H1 (cell line): ENCODE measurements at regions not wholly inside any gene's neighbourhood (a gene's known extent, or its start where the extent isn't known, plus 50 kb on each side); places are given as distances from the start of the nearest gene placed in this dataset.
A peak's percentile ranks its signal among the peaks of the same experiment; 100 is the strongest.

Experiments
- CTCF ChIA-PET: fragments of 300-600 bp; sonication (Branson Sonifier 250); formaldehyde crosslinking; loops from one replicate; lab custom pipeline; 2021; ENCODE audit not compliant: partially characterized antibody; lab: Charles Lee
- POLR2A ChIA-PET: fragments of 300-600 bp; sonication (Branson Sonifier 250); formaldehyde crosslinking; loops from one replicate; lab custom pipeline; 2021; ENCODE audit warnings: inconsistent platforms; ENCODE audit not compliant: partially characterized antibody; lab: Charles Lee
- DNase-seq, 2 experiments: peaks; one replicate each; pipeline versions ENCODE4 v3.0.0 to v3.0.0-alpha.2; 2010 to 2022; ENCODE audit warnings: low spot score in 2 of 2, low read depth in 1 of 2, mixed read lengths in 1 of 2
- FAIRE-seq: peaks from 2 replicates; lab custom pipeline; 2011; peaks lifted over from hg19 to GRCh38; lab: Jason Lieb, UNC
- H2AFZ ChIP-seq: 2 replicates; pipeline ENCODE4 v1.8.1; 2012; ENCODE audit warnings: low read length, inconsistent platforms
- H2AK5ac ChIP-seq: 2 replicates; pipeline ENCODE4 v1.6.1; 2013; ENCODE audit warnings: low read depth, low read length
- H2BK120ac ChIP-seq: replicated peaks from 2 replicates; pipeline ENCODE3; 2013; ENCODE audit warnings: low read depth, low read length, inconsistent platforms
- H2BK12ac ChIP-seq: 2 replicates; pipeline ENCODE4 v1.6.1; 2013; ENCODE audit warnings: low read depth, low read length
- H2BK15ac ChIP-seq: 2 replicates; pipeline ENCODE4 v1.6.1; 2013; ENCODE audit warnings: low read length
- H2BK20ac ChIP-seq: 2 replicates; pipeline ENCODE4 v1.6.1; 2013; ENCODE audit warnings: low read length
- H2BK5ac ChIP-seq: 2 replicates; pipeline ENCODE4 v1.6.1; 2013; ENCODE audit warnings: low read depth, low read length
- H3K14ac ChIP-seq: 2 replicates; pipeline ENCODE4 v1.6.1; 2013; ENCODE audit warnings: inconsistent platforms; ENCODE audit not compliant: insufficient read length
- H3K18ac ChIP-seq: 2 replicates; pipeline ENCODE4 v1.6.1; 2013; ENCODE audit warnings: low read length; ENCODE audit errors: extremely low read depth
- H3K23ac ChIP-seq: 2 replicates; pipeline ENCODE4 v1.6.1; 2013; ENCODE audit warnings: inconsistent platforms; ENCODE audit not compliant: insufficient read length
- H3K23me2 ChIP-seq: 2 replicates; pipeline ENCODE4 v1.6.1; 2013; ENCODE audit warnings: low read depth, low read length
- H3K27ac ChIP-seq: 2 replicates; pipeline ENCODE4 v1.6.1; 2011; ENCODE audit warnings: low read depth, low read length, inconsistent platforms
- H3K27me3 ChIP-seq, 4 experiments: replicated peaks in 1 of 4; 1 replicate in 1 of 4; 2 replicates in 3 of 4; pipeline versions ENCODE4 v1.6.1 to v1.8.1; 2011 to 2013; ENCODE audit warnings: low read length in 3 of 4, mild to moderate bottlenecking in 3 of 4, inconsistent platforms in 2 of 4, mixed read lengths in 2 of 4, moderate library complexity in 1 of 4; ENCODE audit not compliant: control insufficient read depth in 3 of 4, insufficient read depth in 3 of 4; ENCODE audit errors: extremely low read depth in 1 of 4
- H3K36me3 ChIP-seq, 4 experiments: 2 replicates each; pipeline versions ENCODE4 v1.6.1 to v1.8.1; 2011 to 2013; ENCODE audit warnings: mild to moderate bottlenecking in 4 of 4, low read length in 3 of 4, moderate library complexity in 2 of 4, control low read depth in 1 of 4, inconsistent platforms in 1 of 4; ENCODE audit not compliant: insufficient read depth in 4 of 4, control insufficient read depth in 2 of 4
- H3K4ac ChIP-seq: replicated peaks from 2 replicates; pipeline ENCODE3; 2013; ENCODE audit warnings: low read length, low read depth, mixed read lengths, inconsistent platforms; ENCODE audit not compliant: insufficient read length
- H3K4me1 ChIP-seq, 4 experiments: replicated peaks in 1 of 4; 1 replicate in 1 of 4; 2 replicates in 3 of 4; pipeline versions ENCODE4 v1.6.1 to v1.8.1; 2011 to 2013; ENCODE audit warnings: low read length in 3 of 4, inconsistent platforms in 2 of 4, mixed read lengths in 1 of 4; ENCODE audit not compliant: insufficient read depth in 4 of 4, control insufficient read depth in 3 of 4
- H3K4me2 ChIP-seq, 2 experiments: 2 replicates each; pipeline versions ENCODE4 v1.6.1 to v1.8.1; 2011 to 2013; ENCODE audit warnings: low read depth in 2 of 2, low read length in 2 of 2, control low read depth in 1 of 2, inconsistent platforms in 1 of 2, mild to moderate bottlenecking in 1 of 2; ENCODE audit not compliant: insufficient read depth in 1 of 2
- H3K4me3 ChIP-seq, 4 experiments: fragments of 200-600, 300-600 bp in 1 of 4; sonication (generic), shearing (Covaris generic), sonication (Bioruptor Twin) in 1 of 4; 2 replicates each; pipeline versions ENCODE4 v1.5.1 to v1.8.1; 2011 to 2016; ENCODE audit warnings: low read length in 4 of 4, low read depth in 3 of 4, control low read depth in 2 of 4, inconsistent platforms in 2 of 4, mild to moderate bottlenecking in 2 of 4, mixed read lengths in 1 of 4, moderate library complexity in 1 of 4; ENCODE audit not compliant: insufficient read depth in 2 of 4; ENCODE audit errors: extremely low read depth in 1 of 4
- H3K56ac ChIP-seq: replicated peaks from 2 replicates; pipeline ENCODE3; 2013; ENCODE audit warnings: low read depth, mild to moderate bottlenecking, mixed read lengths, low read length, inconsistent platforms; ENCODE audit not compliant: insufficient read length
- H3K79me1 ChIP-seq: 2 replicates; pipeline ENCODE4 v1.6.1; 2013; ENCODE audit warnings: low read depth, low read length, control low read depth
- H3K79me2 ChIP-seq, 2 experiments: 2 replicates each; pipeline versions ENCODE4 v1.6.1 to v1.8.1; 2012 to 2013; ENCODE audit warnings: low read length in 2 of 2, mild to moderate bottlenecking in 2 of 2, inconsistent platforms in 1 of 2; ENCODE audit not compliant: insufficient read depth in 2 of 2, control insufficient read depth in 1 of 2
- H3K9ac ChIP-seq, 4 experiments: replicated peaks in 1 of 4; 1 replicate in 1 of 4; 2 replicates in 3 of 4; pipeline versions ENCODE4 v1.6.1 to v1.8.1; 2011 to 2013; ENCODE audit warnings: low read depth in 3 of 4, low read length in 3 of 4, control low read depth in 2 of 4, mild to moderate bottlenecking in 2 of 4, moderate library complexity in 2 of 4, inconsistent platforms in 1 of 4; ENCODE audit errors: extremely low read depth in 1 of 4
- H3K9me3 ChIP-seq, 2 experiments: 2 replicates each; pipeline versions ENCODE4 v1.6.1 to v1.8.1; 2012 to 2013; ENCODE audit warnings: mild to moderate bottlenecking in 2 of 2, moderate library complexity in 2 of 2, control low read depth in 1 of 2, inconsistent platforms in 1 of 2, low read depth in 1 of 2, low read length in 1 of 2, mixed read lengths in 1 of 2; ENCODE audit not compliant: insufficient read depth in 2 of 2
- H4K20me1 ChIP-seq, 2 experiments: replicated peaks in 1 of 2; 2 replicates each; pipeline versions ENCODE3 to v1.8.1; 2011 to 2013; ENCODE audit warnings: inconsistent platforms in 2 of 2, low read length in 2 of 2, mild to moderate bottlenecking in 1 of 2; ENCODE audit not compliant: insufficient read depth in 2 of 2, control insufficient read depth in 1 of 2
- H4K5ac ChIP-seq: 2 replicates; pipeline ENCODE4 v1.6.1; 2013; ENCODE audit warnings: low read length, low read depth, mixed read lengths, inconsistent platforms; ENCODE audit not compliant: insufficient read length
- H4K8ac ChIP-seq: 2 replicates; pipeline ENCODE4 v1.8.0; 2013; ENCODE audit warnings: mild to moderate bottlenecking, moderate library complexity, low read length, inconsistent platforms; ENCODE audit not compliant: insufficient read depth; ENCODE audit errors: extremely low read depth
- H4K91ac ChIP-seq: replicated peaks from 2 replicates; pipeline ENCODE3; 2013; ENCODE audit warnings: low read length, mixed read lengths, inconsistent platforms; ENCODE audit not compliant: insufficient read length
- ASH2L ChIP-seq: fragments of 200-600, 300-600 bp; sonication (generic); IDR thresholded peaks from one replicate; pipeline ENCODE4 v1.7.1; 2017; ENCODE audit warnings: low read length
- KDM5A ChIP-seq: fragments of 200-600 bp; IDR thresholded peaks from 2 replicates; pipeline ENCODE4 v1.7.1; 2012; ENCODE audit warnings: mild to moderate bottlenecking, low read length, inconsistent platforms, mixed read lengths
- RAD21 ChIP-seq, 2 experiments: IDR thresholded peaks in 1 of 2; conservative IDR thresholded peaks in 1 of 2; 2 replicates each; pipeline ENCODE4 v1.6.1; 2011; ENCODE audit warnings: low read depth in 2 of 2, low read length in 2 of 2, improper control_type of control experiment in 1 of 2, inconsistent platforms in 1 of 2, mild to moderate bottlenecking in 1 of 2, moderate library complexity in 1 of 2
- TBP ChIP-seq: IDR thresholded peaks from 2 replicates; pipeline ENCODE4 v1.6.1; 2011; ENCODE audit warnings: low read depth, low read length, improper control_type of control experiment
- WGBS, 2 experiments: shearing (Covaris generic) in 1 of 2; methylation state at CpG; one replicate each; pipeline versions ENCODE4 v1.1.6 to v1.1.7; 2013 to 2015; ENCODE audit warnings: low lambda C conversion rate in 2 of 2, mixed read lengths in 2 of 2, inconsistent platforms in 1 of 2, low coverage in 1 of 2, missing lambda C conversion rate in 1 of 2; ENCODE audit not compliant: insufficient replicate concordance in 2 of 2, insufficient coverage in 1 of 2, insufficient read length in 1 of 2; ENCODE audit errors: extremely low coverage in 1 of 2, missing lambda C conversion rate in 1 of 2; 5-methylcytosine and 5-hydroxymethylcytosine counted together
- TF ChIP-seq, protein P1 (sequence below), 3 experiments: IDR thresholded peaks; 1 replicate in 2 of 3; 2 replicates in 1 of 3; pipeline versions ENCODE4 v1.5.1 to v1.6.1; 2011; ENCODE audit warnings: low read length in 3 of 3, mild to moderate bottlenecking in 3 of 3, inconsistent platforms in 2 of 3, low read depth in 1 of 3, moderate library complexity in 1 of 3; ENCODE audit not compliant: insufficient read depth in 1 of 3; ENCODE audit errors: control extremely low read depth in 1 of 3

DNA sequence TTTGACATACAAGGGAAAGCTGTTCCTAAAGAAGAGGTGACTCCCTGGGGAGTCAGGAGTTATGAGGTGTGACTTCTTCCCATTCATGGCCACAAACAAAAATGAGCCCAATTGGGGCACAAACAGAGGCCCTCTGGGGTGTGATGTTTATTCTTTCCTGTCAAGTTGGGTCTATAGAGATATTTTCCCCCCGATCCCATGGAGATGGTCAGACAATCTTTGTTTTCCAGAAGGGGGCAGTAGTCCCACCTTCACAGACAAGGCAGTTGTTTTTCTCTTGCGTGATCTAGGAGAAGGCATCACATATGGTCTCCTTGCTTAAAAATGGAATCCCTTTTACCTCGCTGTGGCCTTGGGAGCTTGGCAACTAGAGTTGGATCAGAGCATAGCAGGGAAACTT is 110.3 kb downstream of the MFSD1 start:
- Histone ChIP-seq H3K27ac (no peak overlapping the region), H3K4me3 (no peak overlapping the region), H2AFZ (0 out of 2 replicates have a peak overlapping the region, but pooled peaks have one; percentile 55), H2BK5ac (no peak overlapping the region), H2BK12ac (no peak overlapping the region), H3K79me2 (no peaks in the 10 kb centered on the region), H3K27me3 (no peaks in the 10 kb centered on the region), H3K23me2 (no peaks in the 10 kb centered on the region; the same call in 1 of the 2 replicates), H2BK120ac (no peak overlapping the region), H3K4me1 (no peaks in the 10 kb centered on the region), H4K8ac (no peak overlapping the region), H3K23ac (no peak overlapping the region), H4K20me1 (no peaks in the 10 kb centered on the region), H3K14ac (no peak overlapping the region), H3K9me3 (no peaks in the 10 kb centered on the region), H2BK15ac (no peak overlapping the region), H3K4me2 (no peak overlapping the region), H3K9ac (no peak overlapping the region), H2AK5ac (no peak overlapping the region; the same call in 1 of the 2 replicates), H3K18ac (no peak overlapping the region), H2BK20ac (no peak overlapping the region), H4K91ac (no peak overlapping the region), H3K36me3 (no peaks in the 10 kb centered on the region), H4K5ac (no peak overlapping the region), H3K56ac (no peak overlapping the region), H3K4ac (no peak overlapping the region), H3K79me1 (no peaks in the 10 kb centered on the region)
- TF ChIP-seq TBP (no peak), RAD21 (IDR thresholded peaks at IDR 0.05 in 1 of 2, conservative IDR thresholded peaks at IDR 0.05 in 1 of 2; ENCODE audit: low read depth in 2 of 2, low read length in 2 of 2) (peak; percentile 55 to 67), KDM5A (no peak), ASH2L (no peak)
- TF ChIP-seq, protein P1, sequence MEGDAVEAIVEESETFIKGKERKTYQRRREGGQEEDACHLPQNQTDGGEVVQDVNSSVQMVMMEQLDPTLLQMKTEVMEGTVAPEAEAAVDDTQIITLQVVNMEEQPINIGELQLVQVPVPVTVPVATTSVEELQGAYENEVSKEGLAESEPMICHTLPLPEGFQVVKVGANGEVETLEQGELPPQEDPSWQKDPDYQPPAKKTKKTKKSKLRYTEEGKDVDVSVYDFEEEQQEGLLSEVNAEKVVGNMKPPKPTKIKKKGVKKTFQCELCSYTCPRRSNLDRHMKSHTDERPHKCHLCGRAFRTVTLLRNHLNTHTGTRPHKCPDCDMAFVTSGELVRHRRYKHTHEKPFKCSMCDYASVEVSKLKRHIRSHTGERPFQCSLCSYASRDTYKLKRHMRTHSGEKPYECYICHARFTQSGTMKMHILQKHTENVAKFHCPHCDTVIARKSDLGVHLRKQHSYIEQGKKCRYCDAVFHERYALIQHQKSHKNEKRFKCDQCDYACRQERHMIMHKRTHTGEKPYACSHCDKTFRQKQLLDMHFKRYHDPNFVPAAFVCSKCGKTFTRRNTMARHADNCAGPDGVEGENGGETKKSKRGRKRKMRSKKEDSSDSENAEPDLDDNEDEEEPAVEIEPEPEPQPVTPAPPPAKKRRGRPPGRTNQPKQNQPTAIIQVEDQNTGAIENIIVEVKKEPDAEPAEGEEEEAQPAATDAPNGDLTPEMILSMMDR (IDR thresholded peaks at IDR 0.05; ENCODE audit: control extremely low read depth in 1 of 3, insufficient read depth in 1 of 3, low read depth in 1 of 3, low read length in 3 of 3), result peak in 2 of 3 experiments; percentile 45 to 55; a peak in 2 of 4 replicates
- ChIA-PET CTCF (interaction anchor here (0.8 to 4.9 kb wide), 25 partner anchors 10 to 347 kb away, joined by 3 to 41 read pairs (median 4); no protein-coding TSS in a partner anchor), POLR2A (no interaction called here)
- FAIRE-seq (peak; percentile 63), DNase-seq (no peak)
- WGBS, 2 experiments, result 96% methylated on average over 3 of the region's 3 CpGs; no CpG with 5 or more reads in 1 of the 2 experiments
